ENCODE measurements at regions not wholly inside any gene's neighbourhood (a gene's known extent, or its start where the extent isn't known, plus 50 kb on each side); places are given as distances from the start of the nearest gene placed in this dataset.
"Not testable (repeated sequence)": the region's sequence is repeated elsewhere in the genome, so short reads cannot be mapped to it uniquely, and the experiment has no call there.

GRCh38 chr12:131251336-131252101 is 297.8 kb downstream of the ADGRD1 start:
- DNase-seq: no peak

DNA sequence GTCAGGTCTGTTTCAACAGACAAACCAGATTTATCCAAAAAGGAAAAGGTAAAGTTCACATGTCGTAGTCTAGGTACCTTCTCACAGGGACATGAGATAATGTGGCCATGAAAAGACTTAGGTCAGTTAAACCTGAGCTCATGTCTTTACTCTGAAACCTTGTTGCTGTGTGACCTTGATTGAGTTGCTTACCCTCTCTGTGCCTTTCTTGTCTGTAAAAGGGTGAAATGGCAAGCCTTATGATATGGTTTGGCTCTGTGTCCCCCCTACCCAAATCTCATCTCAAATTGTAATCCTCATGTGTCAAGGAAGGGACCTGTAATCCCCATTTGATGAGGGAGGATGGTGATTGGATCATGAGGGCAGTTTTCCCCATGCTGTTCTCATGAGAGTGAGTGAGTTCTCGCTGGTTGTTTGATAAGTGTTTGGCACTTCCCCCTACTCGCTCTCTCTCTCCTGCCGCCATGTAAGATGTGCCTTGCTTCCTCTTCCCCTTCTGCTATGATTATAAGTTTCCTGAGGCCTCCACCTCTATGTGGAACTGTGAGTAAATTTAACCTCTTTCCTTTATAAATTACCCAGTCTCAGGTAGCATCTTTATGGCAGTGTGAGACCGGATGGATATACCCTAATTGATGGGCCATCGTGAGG is 299.8 kb downstream of the ADGRD1 start:
- DNase-seq: no peak

DNA sequence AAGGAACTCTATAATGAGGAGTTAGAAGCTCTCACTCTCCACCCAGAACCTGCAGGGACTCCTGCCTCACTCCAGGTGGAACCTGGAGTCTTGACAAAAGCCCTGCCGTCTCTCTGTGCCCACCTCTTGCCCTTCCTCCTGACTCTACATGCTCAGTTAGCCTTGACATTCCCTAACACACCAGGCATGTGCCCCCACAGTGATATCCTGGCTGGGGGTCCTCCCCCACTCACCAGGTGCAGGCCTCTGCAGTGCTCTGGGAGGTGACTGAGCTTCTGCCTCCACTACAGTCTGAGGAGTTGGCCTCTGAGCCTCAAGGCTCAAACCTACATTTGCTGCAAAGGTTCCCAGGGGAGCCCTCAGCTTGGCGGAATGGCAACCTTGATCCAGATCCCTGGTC is 300.7 kb downstream of the ADGRD1 start:
- no peak for DNase-seq

DNA sequence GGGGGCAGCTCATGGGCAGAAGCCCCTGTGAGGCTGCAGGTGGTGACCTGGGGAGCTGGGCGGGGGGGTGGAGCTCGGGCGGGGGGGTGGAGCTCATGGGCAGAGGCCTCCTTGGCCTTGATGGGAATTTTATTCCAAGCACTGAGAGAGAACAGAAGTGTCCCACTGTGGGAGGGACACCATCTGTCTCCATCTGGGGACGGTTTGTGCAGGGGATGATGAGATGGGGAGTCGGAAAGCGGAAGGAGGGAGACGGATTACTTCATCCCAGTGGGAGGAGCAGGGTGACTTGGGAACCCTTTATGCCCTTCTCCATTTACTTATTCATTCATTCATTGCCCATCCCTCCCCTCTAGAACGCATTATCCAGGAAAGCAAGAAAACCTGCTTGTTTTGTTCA is 304.7 kb downstream of the ADGRD1 start:
- DNase-seq: no peak

GRCh38 chr12:131260251-131260905 is 306.7 kb downstream of the ADGRD1 start:
- DNase-seq: no peak

- DNase-seq: no peak
Measured at GRCh38 chr12:131260954-131261353, 307.2 kb downstream of the ADGRD1 start.

DNA sequence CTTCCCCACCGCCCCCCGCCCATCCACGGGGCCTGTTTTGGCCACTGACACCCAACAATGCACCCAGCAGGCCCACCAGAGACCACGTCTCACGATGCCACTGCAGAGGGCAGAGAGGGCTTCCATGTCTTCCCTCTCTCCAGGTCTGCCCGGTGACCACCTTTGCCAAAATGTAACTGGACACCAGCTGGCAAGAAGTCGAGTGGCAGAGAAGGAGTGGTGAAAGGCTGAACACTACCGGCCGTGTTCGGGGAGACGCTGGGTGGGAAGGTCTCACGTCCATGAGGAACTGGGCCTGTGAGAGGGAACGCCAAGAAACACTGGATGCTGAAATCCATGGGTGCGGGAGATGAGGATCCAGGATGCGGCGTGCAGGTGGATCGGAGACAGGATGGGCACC is 308.2 kb downstream of the ADGRD1 start:
- DNase-seq: no peak

- no peak for DNase-seq
Measured at GRCh38 chr12:131263626-131264025, 309.9 kb downstream of the ADGRD1 start.

GRCh38 chr12:131264635-131265034 is 310.9 kb downstream of the ADGRD1 start:
- no peak for DNase-seq

- DNase-seq: no peak
Measured at GRCh38 chr12:131266591-131267467, 313.1 kb downstream of the ADGRD1 start.

- DNase-seq: no peak
Measured at GRCh38 chr12:131267576-131267975, 313.9 kb downstream of the ADGRD1 start.

- DNase-seq: not testable (repeated sequence)
Measured at GRCh38 chr12:131268123-131268522, 314.4 kb downstream of the ADGRD1 start.

DNA sequence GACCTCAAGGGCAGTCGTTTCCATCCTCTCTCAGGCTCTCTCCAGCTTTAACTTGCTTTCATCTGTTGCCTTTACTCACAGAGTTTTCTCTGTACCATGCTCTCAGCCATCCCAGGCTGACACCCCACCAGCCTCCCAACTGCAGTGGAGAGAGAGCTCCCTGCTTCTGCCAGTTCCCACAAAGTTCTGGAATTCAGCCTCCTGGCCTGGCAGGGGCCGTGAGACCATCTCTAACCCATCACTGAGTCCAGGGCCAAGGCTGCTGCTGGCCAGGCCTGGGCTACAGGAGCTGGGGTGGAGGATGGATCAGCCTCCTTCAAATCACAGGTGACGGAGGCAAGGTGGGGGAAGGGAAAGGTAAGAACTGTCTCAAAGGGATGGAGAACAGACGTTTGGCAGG is 314.9 kb downstream of the ADGRD1 start:
- DNase-seq: not testable (repeated sequence)

DNA sequence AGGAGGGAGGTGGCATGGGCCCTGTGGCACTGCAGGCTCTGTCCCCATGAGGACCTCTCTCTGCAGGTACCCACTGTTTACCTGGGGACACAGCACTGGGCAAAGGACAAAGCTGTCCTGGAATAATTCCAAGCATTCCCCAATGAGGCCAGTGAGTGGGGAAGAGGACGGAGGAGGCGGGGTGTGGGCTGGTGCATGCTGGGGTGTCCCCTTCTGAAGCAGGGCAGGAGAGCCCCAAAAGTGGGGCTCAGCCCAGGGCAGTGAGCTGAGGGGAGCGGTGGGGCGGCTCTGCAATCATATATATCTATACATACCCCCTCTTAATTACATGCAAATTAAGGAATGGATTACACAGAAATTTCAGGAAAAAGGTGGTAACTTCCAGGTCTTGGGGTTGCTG is 315.8 kb downstream of the ADGRD1 start:
- DNase-seq: no peak

- DNase-seq: not testable (repeated sequence)
Measured at GRCh38 chr12:131269977-131270376, 316.3 kb downstream of the ADGRD1 start.

DNA sequence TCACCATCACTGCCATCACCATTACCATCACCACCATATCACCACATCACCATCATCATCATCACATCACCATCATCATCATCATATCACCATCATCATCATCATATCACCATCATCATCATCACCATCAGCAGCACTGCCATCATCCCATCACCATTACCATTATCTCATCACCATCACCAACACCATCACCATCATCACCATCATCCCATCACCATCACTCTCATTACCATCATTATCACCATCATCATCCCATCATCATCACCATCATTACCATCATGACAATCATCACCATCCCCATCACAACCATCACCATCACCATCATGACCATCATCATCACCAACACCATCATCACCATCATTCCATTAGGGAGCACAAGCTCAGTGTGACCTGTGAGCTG is 318.0 kb downstream of the ADGRD1 start:
- no peak for DNase-seq

- DNase-seq: not testable (repeated sequence)
Measured at GRCh38 chr12:131272283-131272814, 318.6 kb downstream of the ADGRD1 start.

GRCh38 chr12:131273291-131273845 is 319.7 kb downstream of the ADGRD1 start:
- DNase-seq: no peak

DNA sequence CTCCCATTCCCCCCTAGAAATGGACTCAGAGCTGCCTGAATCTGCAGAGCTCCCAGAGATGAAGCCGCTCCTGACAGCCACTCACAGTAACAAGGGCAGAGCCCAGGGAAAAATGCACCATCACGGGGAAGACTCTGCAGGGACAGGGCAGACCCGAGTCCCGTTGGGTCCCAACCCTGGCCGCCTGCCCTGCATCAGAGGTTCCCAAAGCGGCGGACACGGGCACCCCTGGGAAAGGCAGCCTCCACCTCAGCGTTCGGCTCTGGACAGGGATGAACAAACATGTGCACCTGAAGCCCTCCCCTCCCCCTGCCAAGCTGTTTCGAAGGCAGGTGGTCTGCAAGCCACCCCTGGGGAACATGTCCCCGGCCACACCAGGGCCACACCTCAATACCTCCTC is 320.4 kb downstream of the ADGRD1 start:
- DNase-seq: no peak

DNA sequence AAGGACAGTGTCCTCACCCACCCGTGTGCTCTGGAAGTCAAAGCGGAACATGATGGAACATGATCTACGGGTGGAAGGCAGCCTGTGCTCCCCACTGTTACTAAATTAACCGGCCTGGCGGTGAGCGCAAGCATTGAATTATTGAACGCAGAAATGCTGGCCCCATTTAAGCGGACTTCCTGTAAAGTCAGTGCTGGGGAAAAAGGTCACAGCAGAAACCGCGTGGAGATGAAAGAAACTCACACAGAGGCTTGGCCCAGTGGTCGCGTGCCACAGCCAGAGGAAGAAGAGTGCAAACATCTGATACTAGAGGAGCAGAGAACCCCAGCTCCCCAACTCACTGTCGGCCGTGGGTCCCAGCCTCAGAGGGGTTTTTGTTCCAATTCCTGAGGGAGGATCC is 321.2 kb downstream of the ADGRD1 start:
- DNase-seq: no peak

GRCh38 chr12:131275824-131276223 is 322.1 kb downstream of the ADGRD1 start:
- DNase-seq: no peak

GRCh38 chr12:131276501-131277185 is 322.9 kb downstream of the ADGRD1 start:
- DNase-seq: no peak

Data from Kasumi-1 (cell line).